OCI-LY3 (cell line): ENCODE measurements at regions not wholly inside any gene's neighbourhood (a gene's known extent, or its start where the extent isn't known, plus 50 kb on each side); places are given as distances from the start of the nearest gene placed in this dataset.
"Not testable (repeated sequence)": the region's sequence is repeated elsewhere in the genome, so short reads cannot be mapped to it uniquely, and the experiment has no call there.

Experiments
- H2AFZ ChIP-seq: fragments of 200-600, 300-600 bp; shearing (Covaris generic); 2 replicates; pipeline ENCODE4 v1.6.0; 2014; ENCODE audit warnings: antibody characterized with exemption, low read depth, low read length
- H3K27ac ChIP-seq: fragments of 200-600, 300-600 bp; sonication (generic); 2 replicates; pipeline ENCODE4 v1.5.1; 2014; ENCODE audit warnings: mild to moderate bottlenecking, low read length, moderate library complexity, mixed read lengths
- H3K27me3 ChIP-seq: fragments of 200-600, 300-600 bp; sonication (generic); 2 replicates; pipeline ENCODE4 v1.6.1; 2014; ENCODE audit warnings: low read depth, low read length, mixed read lengths
- H3K36me3 ChIP-seq: fragments of 200-600, 300-600 bp; sonication (generic); replicated peaks from 2 replicates; pipeline ENCODE3; 2014; ENCODE audit warnings: low read depth, low read length, mixed read lengths
- H3K4me1 ChIP-seq: fragments of 300-600, 200-600 bp; sonication (generic); 2 replicates; pipeline ENCODE4 v1.6.1; 2014; ENCODE audit warnings: low read length, mixed read lengths
- H3K4me2 ChIP-seq: fragments of 200-600, 300-600 bp; sonication (generic); 2 replicates; pipeline ENCODE4 v1.6.1; 2014; ENCODE audit warnings: low read length, mixed read lengths
- H3K4me3 ChIP-seq: fragments of 300-600, 200-600 bp; sonication (generic); 2 replicates; pipeline ENCODE4 v1.5.1; 2014; ENCODE audit warnings: antibody characterized with exemption, mild to moderate bottlenecking, low read length, moderate library complexity
- H3K79me2 ChIP-seq: fragments of 300-600, 200-600 bp; shearing (Covaris generic); 2 replicates; pipeline ENCODE4 v1.6.1; 2014; ENCODE audit warnings: mild to moderate bottlenecking, low read length, mixed read lengths
- H3K9ac ChIP-seq: fragments of 300-600, 200-600 bp; shearing (Covaris generic); 2 replicates; pipeline ENCODE4 v1.6.0; 2014; ENCODE audit warnings: mild to moderate bottlenecking, low read length, moderate library complexity
- H3K9me3 ChIP-seq: fragments of 200-600, 300-600 bp; shearing (Covaris generic); 2 replicates; pipeline ENCODE4 v1.6.1; 2014; ENCODE audit warnings: low read length, mixed read lengths; ENCODE audit not compliant: insufficient read depth
- H4K20me1 ChIP-seq: fragments of 200-600, 300-600 bp; sonication (generic); 2 replicates; pipeline ENCODE4 v1.6.1; 2016; ENCODE audit warnings: low read length, mixed read lengths; ENCODE audit not compliant: insufficient read depth
- EZH2phosphoT487 ChIP-seq: fragments of 200-600 bp; shearing (Covaris generic); IDR thresholded peaks from 2 replicates; pipeline ENCODE4 v1.6.1; 2018; ENCODE audit warnings: antibody characterized with exemption, mixed run types, low read depth
- TF ChIP-seq, protein P1 (sequence below): fragments of 200-600, 300-600 bp; sonication (generic); IDR thresholded peaks from 2 replicates; pipeline ENCODE4 v1.5.1; 2014; ENCODE audit warnings: antibody characterized with exemption, low read length, low read depth

GRCh38 chr10:6711408-6711841 lies 131.3 kb upstream of the PRKCQ start:
- no peaks in the 10 kb centered on the region for H3K27me3 ChIP-seq
- H3K9me3 ChIP-seq, result no peaks in the 10 kb centered on the region
- no peak overlapping the region for H2AFZ ChIP-seq
- H3K9ac ChIP-seq, result no peak overlapping the region
- H3K4me2 ChIP-seq, result no peak overlapping the region
- H3K79me2 ChIP-seq, result no peaks in the 10 kb centered on the region
- H3K27ac ChIP-seq, result no peak overlapping the region
- H4K20me1 ChIP-seq, result no peaks in the 10 kb centered on the region
- H3K4me3 ChIP-seq, result no peak overlapping the region
- no peaks in the 10 kb centered on the region for H3K36me3 ChIP-seq
- no peaks in the 10 kb centered on the region for H3K4me1 ChIP-seq
- TF ChIP-seq, protein P1, sequence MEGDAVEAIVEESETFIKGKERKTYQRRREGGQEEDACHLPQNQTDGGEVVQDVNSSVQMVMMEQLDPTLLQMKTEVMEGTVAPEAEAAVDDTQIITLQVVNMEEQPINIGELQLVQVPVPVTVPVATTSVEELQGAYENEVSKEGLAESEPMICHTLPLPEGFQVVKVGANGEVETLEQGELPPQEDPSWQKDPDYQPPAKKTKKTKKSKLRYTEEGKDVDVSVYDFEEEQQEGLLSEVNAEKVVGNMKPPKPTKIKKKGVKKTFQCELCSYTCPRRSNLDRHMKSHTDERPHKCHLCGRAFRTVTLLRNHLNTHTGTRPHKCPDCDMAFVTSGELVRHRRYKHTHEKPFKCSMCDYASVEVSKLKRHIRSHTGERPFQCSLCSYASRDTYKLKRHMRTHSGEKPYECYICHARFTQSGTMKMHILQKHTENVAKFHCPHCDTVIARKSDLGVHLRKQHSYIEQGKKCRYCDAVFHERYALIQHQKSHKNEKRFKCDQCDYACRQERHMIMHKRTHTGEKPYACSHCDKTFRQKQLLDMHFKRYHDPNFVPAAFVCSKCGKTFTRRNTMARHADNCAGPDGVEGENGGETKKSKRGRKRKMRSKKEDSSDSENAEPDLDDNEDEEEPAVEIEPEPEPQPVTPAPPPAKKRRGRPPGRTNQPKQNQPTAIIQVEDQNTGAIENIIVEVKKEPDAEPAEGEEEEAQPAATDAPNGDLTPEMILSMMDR, result no peak
- no peak for TF ChIP-seq EZH2phosphoT487

GRCh38 chr10:6707352-6707751 lies 127.3 kb upstream of the PRKCQ start:
- Histone ChIP-seq H3K4me1 (no peaks in the 10 kb centered on the region), H3K27me3 (no peaks in the 10 kb centered on the region), H2AFZ (no peak overlapping the region), H3K4me2 (no peak overlapping the region), H4K20me1 (no peaks in the 10 kb centered on the region), H3K4me3 (no peak overlapping the region), H3K9me3 (no peaks in the 10 kb centered on the region), H3K36me3 (no peaks in the 10 kb centered on the region), H3K27ac (no peak overlapping the region), H3K9ac (no peak overlapping the region), H3K79me2 (no peaks in the 10 kb centered on the region)
- no peak for TF ChIP-seq EZH2phosphoT487
- TF ChIP-seq, protein P1, result no peak

- H3K36me3 ChIP-seq, result no peaks in the 10 kb centered on the region
- no peaks in the 10 kb centered on the region for H3K27me3 ChIP-seq
- no peaks in the 10 kb centered on the region for H3K79me2 ChIP-seq
- no peak overlapping the region for H3K4me2 ChIP-seq
- H3K4me1 ChIP-seq, result no peaks in the 10 kb centered on the region
- no peak overlapping the region for H3K9ac ChIP-seq
- TF ChIP-seq, protein P1, result no peak
- TF ChIP-seq EZH2phosphoT487, result no peak
- no peak overlapping the region for H3K27ac ChIP-seq
- no peaks in the 10 kb centered on the region for H4K20me1 ChIP-seq
- no peak overlapping the region for H3K4me3 ChIP-seq
- H2AFZ ChIP-seq, result no peak overlapping the region
- no peaks in the 10 kb centered on the region for H3K9me3 ChIP-seq
Measured at GRCh38 chr10:6706725-6707124, 126.6 kb upstream of the PRKCQ start.

- Histone ChIP-seq H3K36me3 (no peaks in the 10 kb centered on the region), H3K27me3 (no peaks in the 10 kb centered on the region), H3K4me2 (no peak overlapping the region), H3K4me3 (no peak overlapping the region), H3K4me1 (no peaks in the 10 kb centered on the region), H3K9me3 (no peaks in the 10 kb centered on the region), H4K20me1 (no peaks in the 10 kb centered on the region), H3K27ac (no peak overlapping the region), H3K79me2 (no peaks in the 10 kb centered on the region), H3K9ac (no peak overlapping the region), H2AFZ (no peak overlapping the region)
- TF ChIP-seq EZH2phosphoT487, result no peak
- TF ChIP-seq, protein P1, result no peak
Measured at GRCh38 chr10:6704896-6705295, 124.8 kb upstream of the PRKCQ start.

GRCh38 chr10:6702833-6703232 lies 122.8 kb upstream of the PRKCQ start:
- H2AFZ ChIP-seq, H3K79me2 ChIP-seq, H3K4me3 ChIP-seq, H3K27ac ChIP-seq, H3K36me3 ChIP-seq, H3K4me2 ChIP-seq, H4K20me1 ChIP-seq, H3K27me3 ChIP-seq, H3K9me3 ChIP-seq, H3K9ac ChIP-seq, H3K4me1 ChIP-seq: not testable (repeated sequence)
